IMR-90 (cell line): ENCODE measurements at regions not wholly inside any gene's neighbourhood (a gene's known extent, or its start where the extent isn't known, plus 50 kb on each side); places are given as distances from the start of the nearest gene placed in this dataset.

Experiments
- ATAC-seq: fragments of 200-7000 bp; cut with Tn5 transposase; 2 replicates; pipeline ENCODE4 v1.9.1; 2020; ENCODE audit warnings: low read depth, mild to moderate bottlenecking, moderate library complexity
- BruUV-seq: library from RNA; stranded (reverse); fragments of 400-500 nt; replicated peaks from 2 replicates; lab custom pipeline; 2021; lab: Mats Ljungman, UMichigan
- CTCF ChIA-PET: fragments of 300-600 bp; formaldehyde crosslinking; extraction: SDS; loops from one replicate; lab custom pipeline; 2021; ENCODE audit warnings: antibody characterized with exemption; lab: Yijun Ruan, JAX
- POLR2A ChIA-PET: fragments of 300-600 bp; sonication (Branson Sonifier 250); formaldehyde crosslinking; loops from one replicate; lab custom pipeline; 2022; ENCODE audit warnings: antibody characterized with exemption; ENCODE audit not compliant: unreplicated experiment; lab: Charles Lee
- DNase-seq: peaks from one replicate; pipeline ENCODE4 v3.0.0; 2013
- H2AFZ ChIP-seq: replicated peaks from 2 replicates; pipeline ENCODE3; 2013; ENCODE audit warnings: low read length, mild to moderate bottlenecking; ENCODE audit not compliant: poor library complexity
- H2AK5ac ChIP-seq: 2 replicates; pipeline ENCODE4 v1.6.1; 2013; ENCODE audit warnings: low read depth, low read length, inconsistent platforms
- H2AK9ac ChIP-seq: replicated peaks from 2 replicates; pipeline ENCODE3; 2013; ENCODE audit warnings: mild to moderate bottlenecking, low read depth, low read length, moderate library complexity; ENCODE audit not compliant: poor library complexity
- H2BK120ac ChIP-seq: 2 replicates; pipeline ENCODE4 v1.6.1; 2013; ENCODE audit warnings: low read depth, low read length, inconsistent platforms
- H2BK15ac ChIP-seq: 3 replicates; pipeline ENCODE4 v1.6.1; 2013; ENCODE audit warnings: low read depth, low read length, inconsistent platforms
- H2BK20ac ChIP-seq: 2 replicates; pipeline ENCODE4 v1.6.1; 2013; ENCODE audit warnings: low read depth, mild to moderate bottlenecking, inconsistent platforms, low read length, moderate library complexity
- H2BK5ac ChIP-seq: 2 replicates; pipeline ENCODE4 v1.6.1; 2013; ENCODE audit warnings: mild to moderate bottlenecking, low read depth, low read length, inconsistent platforms; ENCODE audit not compliant: poor library complexity, severe bottlenecking
- H3K14ac ChIP-seq: replicated peaks from 2 replicates; pipeline ENCODE4 v1.6.1; 2013; ENCODE audit warnings: low read depth, low read length, inconsistent platforms
- H3K18ac ChIP-seq: 2 replicates; pipeline ENCODE4 v1.6.1; 2013; ENCODE audit warnings: low read depth, low read length, control low read depth
- H3K23ac ChIP-seq: 2 replicates; pipeline ENCODE4 v1.6.1; 2013; ENCODE audit warnings: low read depth, low read length, inconsistent platforms
- H3K27ac ChIP-seq: 2 replicates; pipeline ENCODE4 v1.5.1; 2013; ENCODE audit warnings: mild to moderate bottlenecking, control low read depth, low read length; ENCODE audit not compliant: insufficient read depth
- H3K27me3 ChIP-seq: 2 replicates; pipeline ENCODE4 v1.6.1; 2013; ENCODE audit warnings: low read length; ENCODE audit not compliant: control insufficient read depth, insufficient read depth
- H3K36me3 ChIP-seq: 2 replicates; pipeline ENCODE4 v1.6.1; 2013; ENCODE audit warnings: low read length, mixed read lengths; ENCODE audit not compliant: control insufficient read depth, insufficient read depth
- H3K4ac ChIP-seq: 2 replicates; pipeline ENCODE4 v1.6.1; 2013; ENCODE audit warnings: low read depth, low read length, inconsistent platforms
- H3K4me1 ChIP-seq: 2 replicates; pipeline ENCODE4 v1.6.1; 2013; ENCODE audit warnings: low read length, mixed read lengths; ENCODE audit not compliant: control insufficient read depth, insufficient read depth
- H3K4me2 ChIP-seq: 2 replicates; pipeline ENCODE4 v1.6.1; 2013; ENCODE audit warnings: low read depth, mild to moderate bottlenecking, control low read depth, low read length, moderate library complexity
- H3K4me3 ChIP-seq: 2 replicates; pipeline ENCODE4 v1.5.1; 2013; ENCODE audit warnings: low read depth, mild to moderate bottlenecking, control low read depth, low read length, moderate library complexity; ENCODE audit not compliant: insufficient read depth
- H3K56ac ChIP-seq: 2 replicates; pipeline ENCODE4 v1.6.1; 2013; ENCODE audit warnings: low read length, inconsistent platforms; ENCODE audit not compliant: insufficient read depth; ENCODE audit errors: extremely low read depth
- H3K79me1 ChIP-seq, 2 experiments: 2 replicates each; pipeline ENCODE4 v1.6.1; 2013; ENCODE audit warnings: low read length in 2 of 2, inconsistent platforms in 1 of 2, low read depth in 1 of 2
- H3K9ac ChIP-seq: 2 replicates; pipeline ENCODE4 v1.6.1; 2013; ENCODE audit warnings: low read depth, low read length, control low read depth
- H3K9me1 ChIP-seq: 2 replicates; pipeline ENCODE4 v1.6.1; 2013; ENCODE audit warnings: low read length, inconsistent platforms; ENCODE audit not compliant: insufficient read depth
- H3K9me3 ChIP-seq: 2 replicates; pipeline ENCODE4 v1.6.1; 2013; ENCODE audit warnings: low read length; ENCODE audit not compliant: control insufficient read depth, insufficient read depth
- H4K20me1 ChIP-seq: 2 replicates; pipeline ENCODE4 v1.6.1; 2013; ENCODE audit warnings: low read length, inconsistent platforms; ENCODE audit not compliant: insufficient read depth
- H4K5ac ChIP-seq: 2 replicates; pipeline ENCODE4 v1.6.1; 2013; ENCODE audit warnings: mild to moderate bottlenecking, low read depth, low read length, control low read depth
- H4K8ac ChIP-seq, 2 experiments: 2 replicates each; pipeline ENCODE4 v1.6.1; 2013; ENCODE audit warnings: low read depth in 2 of 2, low read length in 2 of 2, control low read depth in 1 of 2, inconsistent platforms in 1 of 2
- H4K91ac ChIP-seq: 2 replicates; pipeline ENCODE4 v1.6.1; 2013; ENCODE audit warnings: low read depth, low read length, inconsistent platforms; ENCODE audit not compliant: insufficient read depth
- FOS ChIP-seq: fragments of 150-350 bp; IDR thresholded peaks from 2 replicates; pipeline ENCODE4 v1.6.1; 2016; ENCODE audit warnings: low read depth, low read length
- MAZ ChIP-seq: IDR thresholded peaks from 2 replicates; pipeline ENCODE4 v1.6.1; 2012; ENCODE audit warnings: low read depth, mild to moderate bottlenecking, low read length, improper control_type of control experiment, moderate library complexity, borderline replicate concordance
- RFX5 ChIP-seq: IDR thresholded peaks from 2 replicates; pipeline ENCODE4 v1.8.0; 2012; ENCODE audit warnings: low read depth, mild to moderate bottlenecking, low read length, moderate library complexity
- WGBS, 2 experiments: methylation state at CpG; one replicate each; pipeline versions ENCODE4 v1.1.5 to v1.1.7; 2013; ENCODE audit warnings: missing lambda C conversion rate in 2 of 2; ENCODE audit not compliant: insufficient read length in 1 of 2; ENCODE audit errors: extremely low coverage in 2 of 2; 5-methylcytosine and 5-hydroxymethylcytosine counted together
- dilution Hi-C: fragments of 300-500 bp; cut with HindIII; formaldehyde crosslinking; loops from one replicate; pipeline ENCODE4 v1.14.3; 2018; ENCODE audit warnings: low sequenced_read_pairs; ENCODE audit not compliant: unreplicated experiment
- in situ Hi-C: fragments of 300-500 bp; cut with MboI; formaldehyde crosslinking; loops from 3 replicates; pipeline ENCODE4 v1.14.3; 2019; ENCODE audit warnings: low sequenced_read_pairs, inconsistent platforms, mixed read lengths
- intact Hi-C: fragments of 100-400 bp; cut with micrococcal nuclease; formaldehyde crosslinking; loops from 2 replicates; pipeline ENCODE4 v1.10.0; 2022

- no peaks in the 10 kb centered on the region for H3K27me3 ChIP-seq
- no peak overlapping the region for H2BK5ac ChIP-seq
- no peak for DNase-seq
- no peaks in the 10 kb centered on the region for H3K36me3 ChIP-seq
- H3K56ac ChIP-seq, result no peak overlapping the region
- H3K79me1 ChIP-seq, result no peaks in the 10 kb centered on the region
- H3K9me3 ChIP-seq, result no peaks in the 10 kb centered on the region; the same call in 1 of the 2 replicates
- H3K23ac ChIP-seq, result no peak overlapping the region
- H2AFZ ChIP-seq, result no peak overlapping the region
- H4K5ac ChIP-seq, result no peak overlapping the region
- no peak overlapping the region for H2BK120ac ChIP-seq
- no peak overlapping the region for H4K91ac ChIP-seq
- no peak overlapping the region for H2BK15ac ChIP-seq
- intact Hi-C loops, result no loop called here
- H4K20me1 ChIP-seq, result no peaks in the 10 kb centered on the region
- no peak overlapping the region for H2AK5ac ChIP-seq
- no peak overlapping the region for H3K18ac ChIP-seq
- no peak overlapping the region for H2AK9ac ChIP-seq
- TF ChIP-seq MAZ (no peak), RFX5 (no peak), FOS (no peak)
- CTCF ChIA-PET, result no interaction called here
- BruUV-seq, result no TSS peak
- no peaks in the 10 kb centered on the region for H3K9me1 ChIP-seq
- no peak overlapping the region for H4K8ac ChIP-seq
- no peaks in the 10 kb centered on the region for H3K4me1 ChIP-seq
- POLR2A ChIA-PET, result interaction anchor here (0.5 kb wide), 1 partner anchor 90 kb away, joined by 3 read pairs; no protein-coding TSS in a partner anchor
- no peak overlapping the region for H3K4me2 ChIP-seq
- no peak overlapping the region for H3K4ac ChIP-seq
- ATAC-seq, result 0 out of 2 replicates have a peak, but pooled peaks have one; percentile 35
- no peak overlapping the region for H3K14ac ChIP-seq
- no peak overlapping the region for H3K27ac ChIP-seq
- H3K9ac ChIP-seq, result no peak overlapping the region
- WGBS, 2 experiments, result no CpG with 5 or more reads among the region's 1 CpG
- H3K4me3 ChIP-seq, result no peak overlapping the region
- no peak overlapping the region for H2BK20ac ChIP-seq
- dilution Hi-C loops, result no loop called here
- in situ Hi-C loops, result no loop called here
Measured at GRCh38 chr4:20172070-20172760, 79.5 kb upstream of the SLIT2 start.
